ENCODE measurements at regions not wholly inside any gene's neighbourhood (a gene's known extent, or its start where the extent isn't known, plus 50 kb on each side); places are given as distances from the start of the nearest gene placed in this dataset.
A peak's percentile ranks its signal among the peaks of the same experiment; 100 is the strongest.

DNA sequence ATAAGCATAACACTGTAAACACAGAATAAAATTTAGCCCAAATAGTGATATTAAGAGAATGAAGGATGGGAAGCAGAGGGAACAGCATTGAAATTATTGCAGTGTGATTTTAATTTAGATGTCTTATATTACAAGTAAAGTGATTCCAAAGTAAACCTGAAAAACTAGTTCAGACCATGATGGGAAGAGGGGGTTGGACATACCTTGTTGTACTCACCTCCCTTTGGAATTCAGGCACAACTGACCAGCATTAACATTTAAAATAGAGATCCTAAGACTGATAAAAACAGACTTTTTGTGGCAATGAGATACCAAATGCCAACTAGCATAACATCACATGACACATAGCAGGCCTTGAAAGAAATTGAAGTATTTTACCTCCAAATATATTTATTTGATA lies 210.0 kb upstream of the ADRA1D start:
- Mint-ChIP-seq H3K27me3 (ENCODE audit: insufficient read depth, unreplicated experiment) (no peaks in the 10 kb centered on the region), H3K9me3 (ENCODE audit: unreplicated experiment) (no peaks in the 10 kb centered on the region), H3K4me3 (ENCODE audit: unreplicated experiment) (no peak overlapping the region), H3K4me1 (ENCODE audit: insufficient read depth, unreplicated experiment) (peaks cover 7% of the 10 kb centered on the region), H3K27ac (ENCODE audit: low read depth, unreplicated experiment) (no peak overlapping the region), H3K36me3 (ENCODE audit: insufficient read depth, unreplicated experiment) (no peaks in the 10 kb centered on the region)
- no TSS peak for BruUV-seq (replicated peaks)
- ChIA-PET CTCF (no interaction called here), POLR2A (interaction anchor here (0.8 kb wide), 1 partner anchor 14 kb away, joined by 3 read pairs; no protein-coding TSS in a partner anchor)
- intact Hi-C loops (cut with micrococcal nuclease) = loop anchor here (10.0 kb wide), 1 partner anchor 106 kb away; no protein-coding TSS in a partner anchor
- TF ChIP-seq, protein P1, sequence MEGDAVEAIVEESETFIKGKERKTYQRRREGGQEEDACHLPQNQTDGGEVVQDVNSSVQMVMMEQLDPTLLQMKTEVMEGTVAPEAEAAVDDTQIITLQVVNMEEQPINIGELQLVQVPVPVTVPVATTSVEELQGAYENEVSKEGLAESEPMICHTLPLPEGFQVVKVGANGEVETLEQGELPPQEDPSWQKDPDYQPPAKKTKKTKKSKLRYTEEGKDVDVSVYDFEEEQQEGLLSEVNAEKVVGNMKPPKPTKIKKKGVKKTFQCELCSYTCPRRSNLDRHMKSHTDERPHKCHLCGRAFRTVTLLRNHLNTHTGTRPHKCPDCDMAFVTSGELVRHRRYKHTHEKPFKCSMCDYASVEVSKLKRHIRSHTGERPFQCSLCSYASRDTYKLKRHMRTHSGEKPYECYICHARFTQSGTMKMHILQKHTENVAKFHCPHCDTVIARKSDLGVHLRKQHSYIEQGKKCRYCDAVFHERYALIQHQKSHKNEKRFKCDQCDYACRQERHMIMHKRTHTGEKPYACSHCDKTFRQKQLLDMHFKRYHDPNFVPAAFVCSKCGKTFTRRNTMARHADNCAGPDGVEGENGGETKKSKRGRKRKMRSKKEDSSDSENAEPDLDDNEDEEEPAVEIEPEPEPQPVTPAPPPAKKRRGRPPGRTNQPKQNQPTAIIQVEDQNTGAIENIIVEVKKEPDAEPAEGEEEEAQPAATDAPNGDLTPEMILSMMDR (IDR thresholded peaks at IDR 0.05; ENCODE audit: unreplicated experiment) = no peak
- DNase-seq (ENCODE audit: unreplicated experiment) = no peak

DNA sequence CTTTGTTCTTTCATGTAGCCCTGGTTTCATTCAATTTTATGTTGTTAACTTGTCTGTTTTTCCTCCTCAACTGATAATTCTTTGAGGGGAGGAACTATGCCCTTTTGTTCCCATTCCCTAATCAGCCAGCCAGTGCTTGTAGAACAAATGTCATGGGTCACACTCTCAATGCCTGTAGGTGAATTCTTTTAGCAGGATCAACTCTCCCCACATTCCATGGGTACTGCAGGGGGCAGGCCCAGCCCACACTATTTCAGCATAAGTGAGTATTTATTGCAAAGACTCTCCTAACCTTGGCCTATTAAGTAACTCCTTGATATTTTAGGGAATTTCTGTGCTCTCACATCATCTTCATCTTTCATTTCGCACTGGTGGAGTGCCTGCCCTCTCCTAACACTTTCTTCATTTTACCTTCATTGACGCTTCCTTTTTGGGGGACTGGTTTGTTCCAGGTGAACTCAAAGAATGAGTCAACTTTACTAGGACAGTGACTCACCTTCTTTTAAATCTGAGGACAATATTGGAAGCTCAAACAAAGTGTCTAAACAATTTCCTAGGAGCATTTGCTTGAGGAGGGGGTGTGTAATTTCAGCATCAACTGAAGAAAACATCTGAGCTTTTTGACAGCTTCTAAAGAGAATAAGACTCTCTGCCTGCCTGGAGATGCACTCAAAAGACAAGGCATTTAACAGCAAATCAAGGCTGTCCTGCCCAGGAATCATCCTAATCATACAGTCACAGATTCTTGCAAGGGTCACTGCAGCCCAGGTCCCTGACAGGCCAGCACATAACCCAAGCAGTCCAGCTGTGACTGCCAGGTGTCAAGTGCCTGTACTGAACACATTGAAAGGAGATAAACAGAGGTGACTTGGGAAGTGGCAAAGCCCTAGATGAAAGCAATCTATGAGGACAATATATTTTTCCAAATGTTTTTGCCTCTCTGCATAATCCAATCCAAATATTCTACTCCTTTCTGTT lies 208.8 kb upstream of the ADRA1D start:
- TF ChIP-seq, protein P1 (IDR thresholded peaks at IDR 0.05; ENCODE audit: unreplicated experiment) = no peak
- peaks cover 9% of the 10 kb centered on the region for H3K4me1 Mint-ChIP-seq (ENCODE audit: insufficient read depth, unreplicated experiment)
- DNase-seq (ENCODE audit: unreplicated experiment) = peak; percentile 42
- H3K27ac Mint-ChIP-seq (ENCODE audit: low read depth, unreplicated experiment) = no peak overlapping the region
- H3K27me3 Mint-ChIP-seq (ENCODE audit: insufficient read depth, unreplicated experiment) = no peaks in the 10 kb centered on the region
- H3K9me3 Mint-ChIP-seq (ENCODE audit: unreplicated experiment) = no peaks in the 10 kb centered on the region
- ChIA-PET CTCF (interaction anchor here (0.6 kb wide), 1 partner anchor 134 kb away, joined by 3 read pairs; no protein-coding TSS in a partner anchor), POLR2A (interaction anchor here (0.5 to 1.0 kb wide), 5 partner anchors 15 to 127 kb away, joined by 3 read pairs; no protein-coding TSS in a partner anchor)
- intact Hi-C loops (cut with micrococcal nuclease) = loop anchor here (10.0 kb wide), 1 partner anchor 107 kb away; no protein-coding TSS in a partner anchor
- H3K4me3 Mint-ChIP-seq (ENCODE audit: unreplicated experiment) = no peak overlapping the region
- BruUV-seq (replicated peaks) = no TSS peak
- no peaks in the 10 kb centered on the region for H3K36me3 Mint-ChIP-seq (ENCODE audit: insufficient read depth, unreplicated experiment)

DNA sequence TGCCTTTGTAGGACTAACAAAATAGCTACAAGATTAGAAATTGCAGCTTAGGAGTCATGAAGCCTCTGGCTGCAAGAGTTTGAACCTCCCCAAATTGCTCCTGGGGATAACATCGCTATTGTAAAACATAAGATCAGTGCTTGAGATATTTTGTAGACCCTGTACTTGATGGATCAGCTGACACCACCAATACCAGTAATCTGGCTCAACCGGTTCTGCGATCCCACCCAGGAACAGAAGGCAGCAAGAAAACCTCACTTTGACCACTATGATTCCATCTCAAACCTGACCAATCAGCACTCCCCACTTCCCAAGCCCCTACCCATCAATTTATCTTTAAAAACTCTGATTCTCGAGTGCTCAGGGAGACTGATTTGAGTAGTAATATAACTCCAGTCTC lies 206.9 kb upstream of the ADRA1D start:
- BruUV-seq (replicated peaks) = no TSS peak
- H3K9me3 Mint-ChIP-seq (ENCODE audit: unreplicated experiment) = no peaks in the 10 kb centered on the region
- H3K36me3 Mint-ChIP-seq (ENCODE audit: insufficient read depth, unreplicated experiment) = no peaks in the 10 kb centered on the region
- TF ChIP-seq, protein P1 (IDR thresholded peaks at IDR 0.05; ENCODE audit: unreplicated experiment) = no peak
- intact Hi-C loops (cut with micrococcal nuclease) = loop anchor here (10.0 kb wide), 1 partner anchor 109 kb away; no protein-coding TSS in a partner anchor
- CTCF ChIA-PET = interaction anchor here (0.5 to 1.0 kb wide), 5 partner anchors 12 to 1146 kb away, joined by 3 to 4 read pairs (median 3); no protein-coding TSS in a partner anchor
- no peaks in the 10 kb centered on the region for H3K27me3 Mint-ChIP-seq (ENCODE audit: insufficient read depth, unreplicated experiment)
- no peak overlapping the region for H3K27ac Mint-ChIP-seq (ENCODE audit: low read depth, unreplicated experiment)
- H3K4me1 Mint-ChIP-seq (ENCODE audit: insufficient read depth, unreplicated experiment) = peaks cover 22% of the 10 kb centered on the region
- no peak overlapping the region for H3K4me3 Mint-ChIP-seq (ENCODE audit: unreplicated experiment)
- POLR2A ChIA-PET = interaction anchor here (0.7 to 1.7 kb wide), 2 partner anchors 10 to 138 kb away, joined by 3 to 5 read pairs; no protein-coding TSS in a partner anchor
- DNase-seq (ENCODE audit: unreplicated experiment) = no peak

DNA sequence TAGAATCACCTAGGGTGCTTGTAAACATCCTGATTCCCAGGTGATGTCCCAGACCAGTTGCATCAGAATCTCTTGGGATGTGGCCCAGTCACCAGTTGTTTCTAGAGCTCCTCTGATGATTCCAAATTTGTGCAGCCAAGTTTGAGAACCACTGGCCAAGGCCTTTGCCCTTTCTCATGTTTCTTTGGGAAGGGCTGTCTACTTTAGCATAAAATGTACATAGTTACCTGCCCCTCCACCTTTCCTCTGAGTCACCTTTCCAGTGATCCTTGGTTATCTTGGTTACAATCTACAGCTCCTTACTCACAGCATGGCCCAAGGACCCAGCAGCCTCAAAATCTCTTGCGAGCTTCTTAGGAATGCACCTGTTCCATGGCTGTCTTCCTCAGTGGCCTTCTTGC lies 206.2 kb upstream of the ADRA1D start:
- DNase-seq (ENCODE audit: unreplicated experiment) = peak; percentile 81
- no peak overlapping the region for H3K4me3 Mint-ChIP-seq (ENCODE audit: unreplicated experiment)
- CTCF ChIA-PET = interaction anchor here (1.0 kb wide), 1 partner anchor 13 kb away, joined by 3 read pairs; no protein-coding TSS in a partner anchor
- no peaks in the 10 kb centered on the region for H3K36me3 Mint-ChIP-seq (ENCODE audit: insufficient read depth, unreplicated experiment)
- H3K4me1 Mint-ChIP-seq (ENCODE audit: insufficient read depth, unreplicated experiment) = peaks cover 26% of the 10 kb centered on the region
- no peak overlapping the region for H3K27ac Mint-ChIP-seq (ENCODE audit: low read depth, unreplicated experiment)
- intact Hi-C loops (cut with micrococcal nuclease) = loop anchor here (10.0 kb wide), 1 partner anchor 110 kb away; no protein-coding TSS in a partner anchor
- no peaks in the 10 kb centered on the region for H3K9me3 Mint-ChIP-seq (ENCODE audit: unreplicated experiment)
- POLR2A ChIA-PET = interaction anchor here (0.7 to 1.7 kb wide), 2 partner anchors 10 to 139 kb away, joined by 3 to 5 read pairs; no protein-coding TSS in a partner anchor
- no TSS peak for BruUV-seq (replicated peaks)
- TF ChIP-seq, protein P1 (IDR thresholded peaks at IDR 0.05; ENCODE audit: unreplicated experiment) = no peak
- H3K27me3 Mint-ChIP-seq (ENCODE audit: insufficient read depth, unreplicated experiment) = no peaks in the 10 kb centered on the region

Data from MCF 10A (cell line).